ENCODE measurements at regions not wholly inside any gene's neighbourhood (a gene's known extent, or its start where the extent isn't known, plus 50 kb on each side); places are given as distances from the start of the nearest gene placed in this dataset.

- H3K9me3 Mint-ChIP-seq = peaks cover 0 to 57% (median 22%) of the 10 kb centered on the region in 8 donors
- Histone ChIP-seq H3K27me3 (ENCODE audit: insufficient read depth, low read length) (no peaks in the 10 kb centered on the region), H3K9me3 (ENCODE audit: control insufficient read depth in 1 of 2, low read length in 2 of 2) (no peaks in the 10 kb centered on the region), H3K36me3 (ENCODE audit: insufficient read depth, low read length) (no peaks in the 10 kb centered on the region), H3K27ac (ENCODE audit: low read depth, low read length) (no peak overlapping the region), H3K4me3 (ENCODE audit: low read length in 2 of 2) (no peak overlapping the region), H3K4me1 (ENCODE audit: insufficient read depth, low read length) (no peaks in the 10 kb centered on the region)
- no peaks in the 10 kb centered on the region for H3K27me3 Mint-ChIP-seq
- no peak overlapping the region for H3K4me3 Mint-ChIP-seq
- H3K36me3 Mint-ChIP-seq = peaks cover 2 to 3% of the 10 kb centered on the region in 2 donors
- intact Hi-C loops (cut with micrococcal nuclease) = no loop called here
- ChIA-PET CTCF (ENCODE audit: partially characterized antibody) (no interaction called here), POLR2A (ENCODE audit: partially characterized antibody) (no interaction called here)
- no peak for DNase-seq
- peaks cover 0 to 3% (median 0%) of the 10 kb centered on the region in 4 donors for H3K4me1 Mint-ChIP-seq
- H3K27ac Mint-ChIP-seq = no peak overlapping the region
Measured at GRCh38 chr12:34296143-34297041, 274.1 kb downstream of the ALG10 start.

GRCh38 chr12:34297126-34297789 is 275.0 kb downstream of the ALG10 start:
- peaks cover 0 to 6% of the 10 kb centered on the region in 2 donors for H3K9me3 ChIP-seq (ENCODE audit: control insufficient read depth in 1 of 2, low read length in 2 of 2)
- no peak overlapping the region for H3K4me3 ChIP-seq (ENCODE audit: low read length in 2 of 2)
- no peak for DNase-seq
- Mint-ChIP-seq H3K27me3 (no peaks in the 10 kb centered on the region), H3K9me3 (peaks cover 0 to 61% (median 28%) of the 10 kb centered on the region in 8 donors), H3K4me1 (peaks cover 0 to 3% (median 0%) of the 10 kb centered on the region in 4 donors), H3K27ac (no peak overlapping the region), H3K36me3 (peaks cover 2 to 3% of the 10 kb centered on the region in 2 donors), H3K4me3 (no peak overlapping the region)
- ChIA-PET POLR2A (ENCODE audit: partially characterized antibody) (no interaction called here), CTCF (ENCODE audit: partially characterized antibody) (no interaction called here)
- H3K27me3 ChIP-seq (ENCODE audit: insufficient read depth, low read length) = no peaks in the 10 kb centered on the region
- no peak overlapping the region for H3K27ac ChIP-seq (ENCODE audit: low read depth, low read length)
- intact Hi-C loops (cut with micrococcal nuclease) = no loop called here
- H3K4me1 ChIP-seq (ENCODE audit: insufficient read depth, low read length) = no peaks in the 10 kb centered on the region
- no peaks in the 10 kb centered on the region for H3K36me3 ChIP-seq (ENCODE audit: insufficient read depth, low read length)

DNA sequence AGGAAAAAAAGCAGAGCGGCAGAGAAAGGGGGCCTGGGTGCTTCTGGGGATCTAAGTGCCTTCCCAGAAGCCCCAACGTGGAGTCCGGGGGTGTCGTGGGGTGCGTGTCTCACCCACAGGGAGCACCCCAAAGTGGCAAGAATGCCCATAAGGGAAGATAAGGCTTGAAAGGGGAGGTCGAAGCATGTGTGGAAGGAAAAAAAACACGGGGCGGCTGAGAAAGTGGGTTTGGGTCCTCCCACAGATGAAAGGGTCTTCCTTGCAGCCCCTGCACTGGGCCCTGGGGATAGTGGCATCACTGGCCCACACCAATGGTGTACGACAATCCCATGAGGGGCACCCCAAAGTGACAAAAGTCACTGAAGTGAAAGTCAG is 275.5 kb downstream of the ALG10 start:
- Mint-ChIP-seq H3K4me3 (no peak overlapping the region), H3K27me3 (no peaks in the 10 kb centered on the region), H3K36me3 (peaks cover 3 to 4% of the 10 kb centered on the region in 2 donors), H3K4me1 (peaks cover 0 to 3% (median 0%) of the 10 kb centered on the region in 4 donors), H3K27ac (no peak overlapping the region), H3K9me3 (peaks cover 0 to 65% (median 29%) of the 10 kb centered on the region in 8 donors)
- POLR2A ChIA-PET (ENCODE audit: partially characterized antibody) = no interaction called here
- intact Hi-C loops (cut with micrococcal nuclease) = no loop called here
- Histone ChIP-seq H3K4me1 (ENCODE audit: insufficient read depth, low read length) (no peaks in the 10 kb centered on the region), H3K27me3 (ENCODE audit: insufficient read depth, low read length) (no peaks in the 10 kb centered on the region), H3K27ac (ENCODE audit: low read depth, low read length) (no peak overlapping the region), H3K9me3 (ENCODE audit: control insufficient read depth in 1 of 2, low read length in 2 of 2) (peaks cover 0 to 6% of the 10 kb centered on the region in 2 donors), H3K4me3 (ENCODE audit: low read length in 2 of 2) (no peak overlapping the region), H3K36me3 (ENCODE audit: insufficient read depth, low read length) (no peaks in the 10 kb centered on the region)
- no peak for DNase-seq
- CTCF ChIA-PET (ENCODE audit: partially characterized antibody) = no interaction called here

- no peak for DNase-seq
- H3K36me3 ChIP-seq (ENCODE audit: insufficient read depth, low read length) = no peaks in the 10 kb centered on the region
- CTCF ChIA-PET (ENCODE audit: partially characterized antibody) = no interaction called here
- no peak overlapping the region for H3K4me3 Mint-ChIP-seq
- H3K9me3 Mint-ChIP-seq = peaks cover 0 to 64% (median 27%) of the 10 kb centered on the region in 8 donors
- no peaks in the 10 kb centered on the region for H3K27me3 ChIP-seq (ENCODE audit: insufficient read depth, low read length)
- intact Hi-C loops (cut with micrococcal nuclease) = no loop called here
- H3K27ac ChIP-seq (ENCODE audit: low read depth, low read length) = no peak overlapping the region
- H3K36me3 Mint-ChIP-seq = peaks cover 3 to 4% of the 10 kb centered on the region in 2 donors
- POLR2A ChIA-PET (ENCODE audit: partially characterized antibody) = no interaction called here
- H3K27me3 Mint-ChIP-seq = no peaks in the 10 kb centered on the region
- peaks cover 0 to 6% of the 10 kb centered on the region in 2 donors for H3K9me3 ChIP-seq (ENCODE audit: control insufficient read depth in 1 of 2, low read length in 2 of 2)
- no peak overlapping the region for H3K27ac Mint-ChIP-seq
- H3K4me3 ChIP-seq (ENCODE audit: low read length in 2 of 2) = no peak overlapping the region
- H3K4me1 ChIP-seq (ENCODE audit: insufficient read depth, low read length) = no peaks in the 10 kb centered on the region
- no peaks in the 10 kb centered on the region for H3K4me1 Mint-ChIP-seq
Measured at GRCh38 chr12:34298176-34298970, 276.1 kb downstream of the ALG10 start.

GRCh38 chr12:34298971-34299801 is 276.9 kb downstream of the ALG10 start:
- Mint-ChIP-seq H3K4me3 (no peak overlapping the region), H3K27ac (no peak overlapping the region), H3K36me3 (peaks cover 3 to 4% of the 10 kb centered on the region in 2 donors), H3K27me3 (no peaks in the 10 kb centered on the region), H3K4me1 (no peaks in the 10 kb centered on the region), H3K9me3 (peaks cover 0 to 71% (median 28%) of the 10 kb centered on the region in 8 donors)
- POLR2A ChIA-PET (ENCODE audit: partially characterized antibody) = no interaction called here
- peak in 1 of 5 donors; percentile 14 for DNase-seq
- Histone ChIP-seq H3K9me3 (ENCODE audit: control insufficient read depth in 1 of 2, low read length in 2 of 2) (peaks cover 0 to 6% of the 10 kb centered on the region in 2 donors), H3K4me1 (ENCODE audit: insufficient read depth, low read length) (no peaks in the 10 kb centered on the region), H3K4me3 (ENCODE audit: low read length in 2 of 2) (no peak overlapping the region), H3K36me3 (ENCODE audit: insufficient read depth, low read length) (no peaks in the 10 kb centered on the region), H3K27ac (ENCODE audit: low read depth, low read length) (no peak overlapping the region), H3K27me3 (ENCODE audit: insufficient read depth, low read length) (no peaks in the 10 kb centered on the region)
- intact Hi-C loops (cut with micrococcal nuclease) = no loop called here
- CTCF ChIA-PET (ENCODE audit: partially characterized antibody) = no interaction called here

DNA sequence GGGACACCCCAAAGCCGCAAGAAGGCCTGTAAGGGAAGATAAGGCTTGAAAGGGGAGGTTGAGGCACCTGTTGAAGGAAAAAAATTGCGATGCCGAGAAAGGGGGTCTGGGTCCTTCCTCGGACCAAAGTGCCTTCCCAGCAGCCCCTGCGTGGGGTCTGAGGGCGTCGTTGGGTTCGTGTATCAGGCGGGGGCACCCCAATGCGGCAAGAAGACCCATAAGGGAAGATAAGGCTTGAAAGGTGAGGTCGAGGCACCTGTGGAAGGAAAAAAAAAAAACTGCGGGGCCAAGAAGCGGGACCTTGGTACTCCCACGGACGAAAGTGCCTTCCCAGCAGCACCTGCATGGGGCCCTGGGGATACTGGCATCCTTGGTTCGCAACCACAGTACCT is 277.5 kb downstream of the ALG10 start:
- no peaks in the 10 kb centered on the region for H3K27me3 ChIP-seq (ENCODE audit: insufficient read depth, low read length)
- CTCF ChIA-PET (ENCODE audit: partially characterized antibody) = no interaction called here
- no peak overlapping the region for H3K27ac Mint-ChIP-seq

More for the DNA sequence above, 277.5 kb downstream of the ALG10 start:
- intact Hi-C loops (cut with micrococcal nuclease) = no loop called here
- no peaks in the 10 kb centered on the region for H3K4me1 ChIP-seq (ENCODE audit: insufficient read depth, low read length)
- no peak overlapping the region for H3K4me3 ChIP-seq (ENCODE audit: low read length in 2 of 2)
- Mint-ChIP-seq H3K9me3 (peaks cover 0 to 77% (median 30%) of the 10 kb centered on the region in 8 donors), H3K27me3 (no peaks in the 10 kb centered on the region), H3K4me3 (no peak overlapping the region), H3K4me1 (no peaks in the 10 kb centered on the region), H3K36me3 (peaks cover 3 to 4% of the 10 kb centered on the region in 2 donors)
- no peaks in the 10 kb centered on the region for H3K36me3 ChIP-seq (ENCODE audit: insufficient read depth, low read length)
- POLR2A ChIA-PET (ENCODE audit: partially characterized antibody) = no interaction called here
- H3K27ac ChIP-seq (ENCODE audit: low read depth, low read length) = no peak overlapping the region
- DNase-seq = peak in 1 of 5 donors; percentile 20
- peaks cover 0 to 6% of the 10 kb centered on the region in 2 donors for H3K9me3 ChIP-seq (ENCODE audit: control insufficient read depth in 1 of 2, low read length in 2 of 2)
